Motor neuron (in vitro differentiated cells): ENCODE measurements at regions not wholly inside any gene's neighbourhood (a gene's known extent, or its start where the extent isn't known, plus 50 kb on each side); places are given as distances from the start of the nearest gene placed in this dataset.
A peak's percentile ranks its signal among the peaks of the same experiment; 100 is the strongest.
"Not testable (repeated sequence)": the region's sequence is repeated elsewhere in the genome, so short reads cannot be mapped to it uniquely, and the experiment has no call there.

ENCODE experiments used
- ATAC-seq, 8 experiments: fragments of 200-7000 bp; cut with Tn5 transposase; replicated peaks in 6 of 8; 2 replicates each; pipeline ENCODE4 v1.8.0; 2021; ENCODE audit warnings: mild to moderate bottlenecking in 8 of 8, moderate library complexity in 8 of 8
- H3K27ac ChIP-seq, 2 donors: fragments of 250-450 bp; sonication (Bioruptor Pico); 2 replicates each; pipeline ENCODE4 v1.9.0; 2021; ENCODE audit warnings: antibody characterized with exemption in 2 of 2, mild to moderate bottlenecking in 2 of 2, moderate library complexity in 1 of 2
- H3K4me1 ChIP-seq, 2 donors: fragments of 250-450 bp; sonication (Bioruptor Pico); replicated peaks in 1 of 2; 2 replicates each; pipeline ENCODE4 v1.6.1; 2021; ENCODE audit warnings: antibody characterized with exemption in 2 of 2, mild to moderate bottlenecking in 2 of 2, moderate library complexity in 1 of 2
- H3K4me3 ChIP-seq, 5 donors: fragments of 250-450 bp; sonication (Bioruptor Pico); 2 replicates each; pipeline ENCODE4 v1.9.0; 2021; ENCODE audit warnings: antibody characterized with exemption in 5 of 5, mild to moderate bottlenecking in 5 of 5, moderate library complexity in 4 of 5
- WGBS, 10 experiments: fragments of 450-650 bp; shearing (Covaris generic); methylation state at CpG; one replicate each; pipeline ENCODE4 v1.0.0; 2022; 5-methylcytosine and 5-hydroxymethylcytosine counted together
- in situ Hi-C, 9 experiments: fragments of 400-800 bp; cut with MboI; loops; one replicate each; pipeline ENCODE4 v1.15.0; 2021; ENCODE audit warnings: low sequenced_read_pairs in 9 of 9, low pct_unique_long_range_greater_than_20kb in 2 of 9; ENCODE audit not compliant: unreplicated experiment in 9 of 9

GRCh38 chr20:29031262-29031982 lies 2226.0 kb upstream of the DEFB115 start:
- H3K4me3 ChIP-seq, ATAC-seq, H3K4me1 ChIP-seq, in situ Hi-C loops, H3K27ac ChIP-seq: not testable (repeated sequence)
- 50 to 80% (median 80%) methylated on average over 1 to 2 of the region's 16 CpGs; no CpG with 5 or more reads in 7 of the 10 experiments for WGBS, 10 experiments

GRCh38 chr20:29044239-29044638 lies 2213.2 kb upstream of the DEFB115 start:
- WGBS, 10 experiments: 0 to 63% (median 28%) methylated on average over 1 to 9 of the region's 12 CpGs; no CpG with 5 or more reads in 6 of the 10 experiments
- in situ Hi-C loops, H3K27ac ChIP-seq, ATAC-seq, H3K4me3 ChIP-seq, H3K4me1 ChIP-seq: not testable (repeated sequence)

GRCh38 chr20:29050008-29050606 lies 2207.4 kb upstream of the DEFB115 start:
- H3K4me3 ChIP-seq, ATAC-seq, H3K4me1 ChIP-seq, in situ Hi-C loops, H3K27ac ChIP-seq: not testable (repeated sequence)
- WGBS, 10 experiments: 0 to 20% (median 0%) methylated on average over 1 to 2 of the region's 4 CpGs; no CpG with 5 or more reads in 7 of the 10 experiments

GRCh38 chr20:29057866-29058484 lies 2199.5 kb upstream of the DEFB115 start:
- H3K27ac ChIP-seq, H3K4me3 ChIP-seq, in situ Hi-C loops, H3K4me1 ChIP-seq, ATAC-seq: not testable (repeated sequence)
- 20 to 88% (median 27%) methylated on average over 1 to 5 of the region's 6 CpGs for WGBS, 10 experiments

- H3K4me1 ChIP-seq, H3K4me3 ChIP-seq, ATAC-seq, H3K27ac ChIP-seq, in situ Hi-C loops: not testable (repeated sequence)
- 32 to 78% (median 58%) methylated on average over 1 to 7 of the region's 11 CpGs; no CpG with 5 or more reads in 1 of the 10 experiments for WGBS, 10 experiments
Measured at GRCh38 chr20:29062451-29062850, 2195.0 kb upstream of the DEFB115 start.

GRCh38 chr20:29066341-29066740 lies 2191.1 kb upstream of the DEFB115 start:
- H3K4me3 ChIP-seq, H3K4me1 ChIP-seq, H3K27ac ChIP-seq, ATAC-seq, in situ Hi-C loops: not testable (repeated sequence)
- WGBS, 10 experiments: 0 to 79% (median 22%) methylated on average over 1 of the region's 1 CpG; no CpG with 5 or more reads in 2 of the 10 experiments

GRCh38 chr20:29073640-29074039 lies 2183.8 kb upstream of the DEFB115 start:
- in situ Hi-C loops, H3K27ac ChIP-seq, H3K4me3 ChIP-seq, ATAC-seq, H3K4me1 ChIP-seq: not testable (repeated sequence)
- 23 to 66% (median 53%) methylated on average over 3 to 8 of the region's 8 CpGs for WGBS, 10 experiments

GRCh38 chr20:29079769-29080690 lies 2177.4 kb upstream of the DEFB115 start:
- peaks cover 0 to 3% of the 10 kb centered on the region in 2 donors for H3K4me1 ChIP-seq
- in situ Hi-C loops: no loop called here
- ATAC-seq: peak in 6 of 8 experiments; percentile 75 to 100 (median 100)
- 0 to 83% (median 46%) methylated on average over 1 to 27 of the region's 68 CpGs for WGBS, 10 experiments
- H3K27ac ChIP-seq: peak overlapping the region; percentile 70 to 80
- H3K4me3 ChIP-seq: peak overlapping the region in 3 of 5 donors; percentile 44 to 87 (median 53)

- H3K4me3 ChIP-seq, in situ Hi-C loops, H3K27ac ChIP-seq, H3K4me1 ChIP-seq, ATAC-seq: not testable (repeated sequence)
- 100% methylated on average over 1 of the region's 1 CpG; no CpG with 5 or more reads in 8 of the 10 experiments for WGBS, 10 experiments
Measured at GRCh38 chr20:29081712-29082111, 2175.8 kb upstream of the DEFB115 start.

GRCh38 chr20:29085625-29086024 lies 2171.8 kb upstream of the DEFB115 start:
- WGBS, 10 experiments: 0 to 17% (median 7%) methylated on average over 1 of the region's 1 CpG
- in situ Hi-C loops: no loop called here

GRCh38 chr20:29086145-29086718 lies 2171.2 kb upstream of the DEFB115 start:
- H3K27ac ChIP-seq, in situ Hi-C loops, H3K4me3 ChIP-seq, H3K4me1 ChIP-seq: not testable (repeated sequence)
- 2 to 86% (median 54%) methylated on average over 1 to 10 of the region's 11 CpGs for WGBS, 10 experiments
- ATAC-seq: peak in 1 of 8 experiments; percentile 82

More at GRCh38 chr20:29085625-29086024, 2171.8 kb upstream of the DEFB115 start:
- no peak overlapping the region for H3K4me3 ChIP-seq
- no peak for ATAC-seq
- H3K27ac ChIP-seq: no peak overlapping the region
- no peaks in the 10 kb centered on the region for H3K4me1 ChIP-seq

GRCh38 chr20:29086938-29087337 lies 2170.5 kb upstream of the DEFB115 start:
- in situ Hi-C loops: no loop called here
- ATAC-seq: no peak
- 67 to 100% (median 80%) methylated on average over 1 to 2 of the region's 2 CpGs; no CpG with 5 or more reads in 5 of the 10 experiments for WGBS, 10 experiments

More at GRCh38 chr20:29086938-29087337, 2170.5 kb upstream of the DEFB115 start:
- Histone ChIP-seq H3K4me3 (no peak overlapping the region), H3K27ac (no peak overlapping the region), H3K4me1 (no peaks in the 10 kb centered on the region)
